Prostate gland (tissue), 2 donors: ENCODE measurements at regions not wholly inside any gene's neighbourhood (a gene's known extent, or its start where the extent isn't known, plus 50 kb on each side); places are given as distances from the start of the nearest gene placed in this dataset.

Experiments used
- CTCF ChIP-seq, 4 experiments: fragments of 200-600 bp in 2 of 4; fragments of 450-650 bp in 2 of 4; sonication (generic) in 2 of 4; IDR thresholded peaks; 1 replicate in 3 of 4; 2 replicates in 1 of 4; pipeline ENCODE4 v1.5.1; 2016 to 2019; ENCODE audit warnings: antibody characterized with exemption in 4 of 4, mild to moderate bottlenecking in 2 of 4, moderate library complexity in 2 of 4
- POLR2A ChIP-seq: fragments of 450-650 bp; IDR thresholded peaks from one replicate; pipeline ENCODE4 v1.6.1; 2016; ENCODE audit warnings: antibody characterized with exemption, mild to moderate bottlenecking
- POLR2AphosphoS5 ChIP-seq: sonication (generic); formaldehyde crosslinking; IDR thresholded peaks from one replicate; pipeline ENCODE4 v1.6.1; 2017; ENCODE audit warnings: antibody characterized with exemption

DNA sequence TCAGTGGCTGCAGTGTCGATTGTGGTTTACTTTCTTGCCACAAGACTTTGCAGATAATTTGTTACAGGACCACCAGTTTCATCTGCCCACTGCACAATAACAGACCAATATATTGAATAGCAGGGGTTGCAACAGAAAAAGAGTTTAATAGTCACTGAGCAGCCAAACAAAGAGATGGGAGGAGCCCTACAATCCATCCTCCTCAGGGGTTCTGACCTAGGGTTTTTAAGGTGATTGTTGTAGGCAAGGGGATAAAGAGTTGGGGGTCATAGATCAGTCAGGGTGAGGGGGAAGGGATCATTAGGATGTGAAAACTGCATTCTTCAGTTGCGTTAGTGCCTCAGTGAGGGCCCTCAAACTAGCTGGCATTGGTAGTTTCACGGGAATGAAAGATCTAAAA is 110.7 kb upstream of the OLFM3 start:
- TF ChIP-seq POLR2AphosphoS5 (no peak), CTCF (IDR thresholded peaks at IDR 0.05) (no peak), POLR2A (no peak)
